Neural crest cell (in vitro differentiated cells): ENCODE measurements at regions not wholly inside any gene's neighbourhood (a gene's known extent, or its start where the extent isn't known, plus 50 kb on each side); places are given as distances from the start of the nearest gene placed in this dataset.

ENCODE experiments used
- DNase-seq: peaks from one replicate; pipeline ENCODE4 v3.0.0; 2021; ENCODE audit warnings: low read depth, mixed read lengths, low spot score
- H3K27ac Mint-ChIP-seq: one replicate; pipeline ENCODE4 v1.8.0; 2021; ENCODE audit warnings: mild to moderate bottlenecking, mixed read lengths; ENCODE audit not compliant: unreplicated experiment
- H3K27me3 Mint-ChIP-seq: 2 replicates; pipeline ENCODE4 v1.8.0; 2021; ENCODE audit warnings: low read depth, mild to moderate bottlenecking, mixed read lengths
- H3K36me3 Mint-ChIP-seq: 2 replicates; pipeline ENCODE4 v1.8.0; 2021; ENCODE audit warnings: low read depth, mild to moderate bottlenecking, mixed read lengths
- H3K4me1 Mint-ChIP-seq: 2 replicates; pipeline ENCODE4 v1.8.0; 2021; ENCODE audit warnings: mixed read lengths
- H3K4me3 Mint-ChIP-seq: one replicate; pipeline ENCODE4 v1.8.0; 2021; ENCODE audit warnings: mild to moderate bottlenecking, mixed read lengths
- H3K9me3 Mint-ChIP-seq: 2 replicates; pipeline ENCODE4 v1.8.0; 2021; ENCODE audit warnings: mixed read lengths
- TF ChIP-seq, protein P1 (sequence below): fragments of 200-600 bp; sonication (generic); conservative IDR thresholded peaks from 2 replicates; pipeline ENCODE4 v1.5.0; 2021; ENCODE audit warnings: antibody characterized with exemption, mild to moderate bottlenecking

DNA sequence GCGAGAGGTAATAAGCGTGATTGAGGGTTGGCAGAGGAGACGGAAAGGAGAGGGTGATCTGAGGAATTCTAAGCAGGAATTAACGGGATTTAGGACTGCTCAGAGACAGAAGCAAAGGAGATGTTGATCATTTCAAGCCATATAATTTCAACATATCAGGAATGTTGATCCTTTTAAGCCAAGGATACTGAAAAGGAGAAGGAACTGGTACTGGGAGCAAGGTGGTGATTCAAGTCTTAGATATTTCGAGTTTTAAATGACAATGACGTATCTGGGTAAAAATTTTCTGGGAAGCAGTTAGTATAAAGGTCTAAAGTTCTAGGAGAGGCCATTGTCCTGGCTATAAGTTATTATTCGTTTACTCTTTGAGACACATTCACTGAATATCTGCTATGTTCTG lies 91.3 kb upstream of the OGFRL1 start:
- TF ChIP-seq, protein P1, sequence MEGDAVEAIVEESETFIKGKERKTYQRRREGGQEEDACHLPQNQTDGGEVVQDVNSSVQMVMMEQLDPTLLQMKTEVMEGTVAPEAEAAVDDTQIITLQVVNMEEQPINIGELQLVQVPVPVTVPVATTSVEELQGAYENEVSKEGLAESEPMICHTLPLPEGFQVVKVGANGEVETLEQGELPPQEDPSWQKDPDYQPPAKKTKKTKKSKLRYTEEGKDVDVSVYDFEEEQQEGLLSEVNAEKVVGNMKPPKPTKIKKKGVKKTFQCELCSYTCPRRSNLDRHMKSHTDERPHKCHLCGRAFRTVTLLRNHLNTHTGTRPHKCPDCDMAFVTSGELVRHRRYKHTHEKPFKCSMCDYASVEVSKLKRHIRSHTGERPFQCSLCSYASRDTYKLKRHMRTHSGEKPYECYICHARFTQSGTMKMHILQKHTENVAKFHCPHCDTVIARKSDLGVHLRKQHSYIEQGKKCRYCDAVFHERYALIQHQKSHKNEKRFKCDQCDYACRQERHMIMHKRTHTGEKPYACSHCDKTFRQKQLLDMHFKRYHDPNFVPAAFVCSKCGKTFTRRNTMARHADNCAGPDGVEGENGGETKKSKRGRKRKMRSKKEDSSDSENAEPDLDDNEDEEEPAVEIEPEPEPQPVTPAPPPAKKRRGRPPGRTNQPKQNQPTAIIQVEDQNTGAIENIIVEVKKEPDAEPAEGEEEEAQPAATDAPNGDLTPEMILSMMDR = no peak
- no peak for DNase-seq
- no peak overlapping the region for H3K4me3 Mint-ChIP-seq
- H3K36me3 Mint-ChIP-seq = no peaks in the 10 kb centered on the region
- H3K27me3 Mint-ChIP-seq = no peaks in the 10 kb centered on the region
- no peak overlapping the region for H3K27ac Mint-ChIP-seq
- peaks cover 24% of the 10 kb centered on the region for H3K4me1 Mint-ChIP-seq
- peaks cover 3% of the 10 kb centered on the region for H3K9me3 Mint-ChIP-seq

DNA sequence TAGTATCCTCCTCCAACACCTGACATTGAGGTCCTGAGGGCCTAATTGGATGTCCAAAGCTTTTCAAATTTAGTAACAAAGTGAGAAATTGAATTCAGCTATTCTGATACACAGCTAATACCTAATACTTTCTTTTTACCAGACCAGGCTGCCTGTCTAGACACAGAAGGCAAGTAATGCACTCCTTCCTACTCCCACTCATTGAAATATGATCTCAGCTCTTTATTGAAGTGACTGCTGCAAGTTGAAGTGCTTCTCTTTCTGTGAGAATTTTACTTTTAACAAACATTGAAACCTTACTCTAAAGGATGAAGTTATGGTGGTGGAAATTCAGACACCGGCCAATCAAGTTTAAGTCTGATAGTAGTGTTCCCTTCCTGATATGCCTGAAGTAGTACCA lies 90.8 kb upstream of the OGFRL1 start:
- TF ChIP-seq, protein P1 = no peak
- H3K4me3 Mint-ChIP-seq = no peak overlapping the region
- peaks cover 24% of the 10 kb centered on the region for H3K4me1 Mint-ChIP-seq
- no peak overlapping the region for H3K27ac Mint-ChIP-seq
- H3K9me3 Mint-ChIP-seq = peaks cover 3% of the 10 kb centered on the region
- H3K27me3 Mint-ChIP-seq = no peaks in the 10 kb centered on the region
- DNase-seq = no peak
- no peaks in the 10 kb centered on the region for H3K36me3 Mint-ChIP-seq

DNA sequence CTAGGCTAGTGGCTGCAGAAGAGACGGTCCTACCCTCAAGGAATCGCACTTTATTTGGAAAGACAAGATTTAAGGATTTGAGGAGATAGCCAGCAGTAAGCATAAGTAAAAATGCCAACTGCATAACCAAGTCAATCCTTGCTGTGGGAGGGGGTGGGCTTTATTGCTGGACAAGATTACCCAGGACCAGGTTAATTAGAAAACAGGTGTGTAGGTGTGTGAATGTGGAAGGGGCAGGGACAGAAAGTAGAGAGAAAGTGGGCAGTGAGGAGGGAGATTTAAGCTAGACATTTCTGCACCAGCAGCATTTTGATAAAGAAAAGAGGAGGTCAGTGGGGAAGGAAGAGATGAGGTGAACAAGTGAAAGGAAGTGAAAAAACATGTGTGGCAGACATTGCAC lies 89.7 kb upstream of the OGFRL1 start:
- H3K4me3 Mint-ChIP-seq = no peak overlapping the region
- TF ChIP-seq, protein P1 = no peak
- DNase-seq = no peak
- H3K9me3 Mint-ChIP-seq = peaks cover 3% of the 10 kb centered on the region
- H3K36me3 Mint-ChIP-seq = no peaks in the 10 kb centered on the region
- H3K27me3 Mint-ChIP-seq = no peaks in the 10 kb centered on the region
- no peak overlapping the region for H3K27ac Mint-ChIP-seq
- H3K4me1 Mint-ChIP-seq = peaks cover 27% of the 10 kb centered on the region

DNA sequence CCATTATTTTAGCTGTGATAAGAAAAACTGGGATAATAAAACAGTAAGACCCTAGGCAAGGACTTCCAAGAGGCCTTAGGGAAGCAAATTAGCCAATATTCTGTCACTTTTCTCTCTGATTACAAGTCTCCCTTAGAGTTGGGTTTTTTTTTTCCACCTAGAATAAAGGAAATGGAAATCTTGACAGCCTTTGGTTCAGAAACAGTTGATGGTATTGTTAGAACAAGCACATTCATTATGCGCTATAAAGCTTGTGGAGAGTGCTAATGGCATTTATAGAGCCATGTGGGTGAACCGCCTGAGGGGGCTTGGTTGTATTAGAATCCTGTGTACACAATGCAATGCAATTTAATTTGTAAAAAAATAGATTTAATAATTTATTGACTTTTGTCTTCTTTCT lies 88.9 kb upstream of the OGFRL1 start:
- TF ChIP-seq, protein P1 = no peak
- Mint-ChIP-seq H3K36me3 (no peaks in the 10 kb centered on the region), H3K4me3 (no peak overlapping the region), H3K27ac (no peak overlapping the region), H3K4me1 (peaks cover 35% of the 10 kb centered on the region), H3K9me3 (peaks cover 3% of the 10 kb centered on the region), H3K27me3 (no peaks in the 10 kb centered on the region)
- DNase-seq = no peak

DNA sequence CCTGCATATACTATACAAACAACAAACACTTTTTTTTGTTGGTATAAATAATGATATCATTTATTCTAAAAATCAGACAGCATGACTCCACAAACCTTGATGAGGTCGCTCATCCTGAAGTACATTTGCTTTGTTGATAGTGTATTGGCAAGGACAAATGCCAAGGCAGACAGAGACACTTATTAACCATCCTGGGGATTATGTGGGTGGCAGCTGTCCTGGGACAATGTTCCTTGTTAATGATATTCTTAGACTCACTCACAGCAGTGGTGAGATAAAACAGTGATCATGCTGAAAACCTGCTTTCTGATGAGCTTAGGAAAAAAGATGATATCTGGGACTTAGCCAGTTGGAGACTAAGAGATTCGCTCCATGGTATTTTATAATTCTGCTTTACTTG lies 85.4 kb upstream of the OGFRL1 start:
- H3K4me1 Mint-ChIP-seq = peaks cover 44% of the 10 kb centered on the region
- no peaks in the 10 kb centered on the region for H3K27me3 Mint-ChIP-seq
- H3K27ac Mint-ChIP-seq = no peak overlapping the region
- DNase-seq = no peak
- peaks cover 3% of the 10 kb centered on the region for H3K9me3 Mint-ChIP-seq
- no peaks in the 10 kb centered on the region for H3K36me3 Mint-ChIP-seq
- TF ChIP-seq, protein P1 = no peak
- no peak overlapping the region for H3K4me3 Mint-ChIP-seq

DNA sequence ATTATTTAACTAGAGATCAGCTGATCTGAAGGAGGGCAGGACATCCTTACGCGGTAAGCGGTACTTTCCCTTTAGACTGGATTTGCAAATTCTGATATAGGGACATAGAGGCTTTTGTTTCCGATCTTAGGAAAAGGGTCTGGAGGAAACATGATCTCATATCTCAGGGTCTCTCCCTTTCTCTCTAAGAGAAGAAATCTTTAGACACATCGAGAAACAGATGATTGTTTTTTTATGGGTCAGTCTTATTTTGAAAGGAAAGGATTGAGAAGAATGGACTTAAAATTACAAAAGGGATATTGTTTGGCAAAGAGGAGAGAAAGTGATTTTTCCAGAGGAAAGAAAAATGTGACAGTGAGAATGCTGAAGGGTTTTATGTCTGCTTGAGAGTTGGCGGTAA lies 83.9 kb upstream of the OGFRL1 start:
- Mint-ChIP-seq H3K9me3 (peaks cover 3% of the 10 kb centered on the region), H3K27me3 (no peaks in the 10 kb centered on the region), H3K36me3 (no peaks in the 10 kb centered on the region), H3K27ac (peak overlapping the region; percentile 85), H3K4me3 (no peak overlapping the region), H3K4me1 (peaks cover 33% of the 10 kb centered on the region)
- no peak for DNase-seq
- TF ChIP-seq, protein P1 = no peak
